ENCODE measurements at regions not wholly inside any gene's neighbourhood (a gene's known extent, or its start where the extent isn't known, plus 50 kb on each side); places are given as distances from the start of the nearest gene placed in this dataset.
A peak's percentile ranks its signal among the peaks of the same experiment; 100 is the strongest.

- TF ChIP-seq CTCF (IDR thresholded peaks at IDR 0.05) (peak; percentile 65 to 86 (median 82)), POLR2A (IDR thresholded peaks at IDR 0.05) (no peak)
Measured at GRCh38 chr5:72018143-72018803, 89.0 kb upstream of the MAP1B start.
